HG03469 (cell line): ENCODE measurements at regions not wholly inside any gene's neighbourhood (a gene's known extent, or its start where the extent isn't known, plus 50 kb on each side); places are given as distances from the start of the nearest gene placed in this dataset.
"Not testable (repeated sequence)": the region's sequence is repeated elsewhere in the genome, so short reads cannot be mapped to it uniquely, and the experiment has no call there.

Experiments used
- ATAC-seq: cut with Tn5 transposase; IDR thresholded peaks from one replicate; pipeline ENCODE4 v1.9.1; 2021; ENCODE audit warnings: mild to moderate bottlenecking, moderate library complexity, moderate number of reproducible peaks; ENCODE audit not compliant: unreplicated experiment

DNA sequence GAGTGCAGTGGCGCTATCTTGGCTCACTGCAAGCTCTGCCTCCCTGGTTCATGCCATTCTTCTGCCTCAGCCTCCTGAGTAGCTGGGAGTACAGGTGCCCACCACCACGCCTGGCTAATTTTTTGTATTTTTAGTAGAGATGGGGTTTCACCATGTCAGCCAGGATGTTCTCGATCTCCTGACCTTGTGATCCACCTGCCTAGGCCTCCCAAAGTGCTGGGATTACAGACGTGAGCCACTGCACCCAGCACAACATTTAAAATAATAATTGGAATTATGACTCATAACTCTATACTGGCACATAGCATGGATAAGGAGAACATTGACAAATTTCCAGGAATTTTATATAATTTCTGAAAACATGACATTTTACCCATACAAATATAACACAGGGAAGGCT lies 54.2 kb downstream of the DBET start:
- not testable (repeated sequence) for ATAC-seq

DNA sequence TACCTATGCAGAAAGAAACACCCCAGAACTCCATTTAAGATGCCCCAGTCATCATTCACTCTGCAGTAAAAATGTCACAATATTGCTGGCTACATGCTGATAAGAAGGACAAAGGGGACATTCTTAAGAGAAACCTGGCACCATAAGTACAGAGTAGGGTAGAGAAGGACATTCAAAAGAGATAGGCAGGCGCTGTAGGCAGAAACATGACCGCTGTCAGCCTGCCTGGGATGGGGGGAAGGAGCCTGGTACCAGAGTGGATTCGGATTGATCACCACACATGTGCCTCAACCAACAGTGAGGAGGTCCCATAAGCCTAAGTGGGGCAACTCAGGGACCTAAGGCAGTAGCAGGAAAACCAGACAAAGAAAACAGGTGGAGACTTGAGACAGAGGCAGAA lies 54.1 kb upstream of the DUX4 start:
- ATAC-seq: not testable (repeated sequence)

- peak; percentile 38 for ATAC-seq
Measured at GRCh38 chr4:190120111-190120514, 53.5 kb upstream of the DUX4 start.

DNA sequence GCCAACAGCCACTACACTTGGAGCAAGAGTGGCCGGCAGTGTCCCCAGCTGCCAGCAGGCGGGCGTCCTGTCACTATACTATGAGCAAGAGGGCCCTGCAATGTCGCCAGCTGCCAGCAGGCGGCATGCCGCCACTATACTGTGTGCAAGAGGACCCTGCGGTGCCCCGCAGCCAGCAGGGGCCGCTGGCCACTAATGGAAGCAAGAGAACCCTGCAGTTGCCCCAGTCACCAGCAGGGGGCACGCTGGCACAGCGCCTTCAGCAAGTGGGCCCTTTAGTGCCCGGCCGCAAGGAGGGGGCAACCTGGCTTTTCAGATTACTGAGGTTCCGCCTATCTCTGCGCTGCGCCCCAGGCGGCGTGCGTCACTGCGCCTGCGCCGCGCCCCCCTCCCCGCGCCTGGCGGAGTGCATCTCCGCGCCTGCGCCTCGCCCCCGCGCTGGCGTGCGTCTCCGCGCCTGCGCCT lies 53.0 kb upstream of the DUX4 start:
- ATAC-seq: peak; percentile 37

- ATAC-seq: not testable (repeated sequence)
Measured at GRCh38 chr4:190121076-190121671, 52.4 kb upstream of the DUX4 start.

GRCh38 chr4:190121759-190122158 lies 51.8 kb upstream of the DUX4 start:
- no peak for ATAC-seq

- ATAC-seq: not testable (repeated sequence)
Measured at GRCh38 chr4:190122161-190123142, 51.1 kb upstream of the DUX4 start.
